Tibial nerve (tissue), 4 donors: ENCODE measurements at regions not wholly inside any gene's neighbourhood (a gene's known extent, or its start where the extent isn't known, plus 50 kb on each side); places are given as distances from the start of the nearest gene placed in this dataset.

Experiments used
- DNase-seq, 2 donors: peaks; one replicate each; pipeline ENCODE4 v3.0.0-alpha.2; 2019; ENCODE audit warnings: low spot score in 2 of 2
- H3K27ac ChIP-seq, 4 donors: fragments of 200-600 bp; sonication (generic) in 3 of 4; one replicate each; pipeline ENCODE4 v1.5.1; 2017 to 2019; ENCODE audit warnings: mild to moderate bottlenecking in 1 of 4
- H3K27me3 ChIP-seq, 2 donors: fragments of 200-600 bp; sonication (generic) in 1 of 2; one replicate each; pipeline versions ENCODE4 v1.5.1 to v1.6.0; 2017 to 2019
- H3K36me3 ChIP-seq, 3 donors: fragments of 200-600 bp; sonication (generic); one replicate each; pipeline ENCODE4 v1.5.1; 2018 to 2019
- H3K4me1 ChIP-seq, 4 donors: fragments of 200-600 bp; sonication (generic) in 3 of 4; one replicate each; pipeline ENCODE4 v1.5.1; 2017 to 2019
- H3K4me3 ChIP-seq, 4 donors: fragments of 200-600 bp; sonication (generic) in 3 of 4; one replicate each; pipeline ENCODE4 v1.5.1; 2017 to 2019; ENCODE audit warnings: mild to moderate bottlenecking in 1 of 4, moderate library complexity in 1 of 4
- H3K9me3 ChIP-seq, 4 donors: fragments of 200-600 bp; sonication (generic) in 3 of 4; one replicate each; pipeline ENCODE4 v1.5.1; 2017 to 2019
- CTCF ChIP-seq, 5 experiments: fragments of 200-600 bp in 3 of 5; fragments of 450-650 bp in 2 of 5; sonication (generic) in 3 of 5; IDR thresholded peaks; one replicate each; pipeline ENCODE4 v1.5.1; 2016 to 2019; ENCODE audit warnings: antibody characterized with exemption in 5 of 5, mild to moderate bottlenecking in 3 of 5, moderate library complexity in 2 of 5
- EP300 ChIP-seq, 2 donors: sonication (generic); formaldehyde crosslinking; IDR thresholded peaks; one replicate each; pipeline ENCODE4 v1.6.1; 2017; ENCODE audit warnings: antibody characterized with exemption in 2 of 2, mild to moderate bottlenecking in 1 of 2
- POLR2A ChIP-seq, 2 donors: fragments of 450-650 bp; IDR thresholded peaks; one replicate each; pipeline ENCODE4 v1.6.1; 2017; ENCODE audit warnings: antibody characterized with exemption in 2 of 2, mild to moderate bottlenecking in 2 of 2, moderate library complexity in 2 of 2
- WGBS, 2 donors: methylation state at CpG; one replicate each; pipeline ENCODE4 v1.1.5; 2018; 5-methylcytosine and 5-hydroxymethylcytosine counted together

- Histone ChIP-seq H3K27me3 (no peaks in the 10 kb centered on the region), H3K27ac (no peak overlapping the region), H3K4me1 (no peaks in the 10 kb centered on the region), H3K36me3 (no peaks in the 10 kb centered on the region), H3K9me3 (no peaks in the 10 kb centered on the region), H3K4me3 (no peak overlapping the region)
- no peak for TF ChIP-seq POLR2A (IDR thresholded peaks at IDR 0.05)
- TF ChIP-seq CTCF (IDR thresholded peaks at IDR 0.05) = no peak
- no peak for TF ChIP-seq EP300 (IDR thresholded peaks at IDR 0.05)
- 58 to 59% methylated on average over 3 of the region's 3 CpGs for WGBS, 2 donors
- no peak for DNase-seq
Measured at GRCh38 chr6:92634561-92634960, 784.8 kb downstream of the EPHA7 start.

- TF ChIP-seq POLR2A (IDR thresholded peaks at IDR 0.05) (no peak), CTCF (IDR thresholded peaks at IDR 0.05) (no peak), EP300 (IDR thresholded peaks at IDR 0.05) (no peak)
- Histone ChIP-seq H3K4me1 (no peaks in the 10 kb centered on the region), H3K9me3 (peaks cover 0 to 4% (median 0%) of the 10 kb centered on the region in 4 donors), H3K36me3 (no peaks in the 10 kb centered on the region), H3K4me3 (no peak overlapping the region), H3K27ac (no peak overlapping the region), H3K27me3 (no peaks in the 10 kb centered on the region)
- 92 to 100% methylated on average over 2 of the region's 2 CpGs for WGBS, 2 donors
- DNase-seq = no peak
Measured at GRCh38 chr6:92623431-92623830, 795.9 kb downstream of the EPHA7 start.

- no peaks in the 10 kb centered on the region for H3K36me3 ChIP-seq
- H3K4me1 ChIP-seq = no peaks in the 10 kb centered on the region
- H3K27me3 ChIP-seq = no peaks in the 10 kb centered on the region
- H3K4me3 ChIP-seq = no peak overlapping the region
- no peak for TF ChIP-seq POLR2A (IDR thresholded peaks at IDR 0.05)
- TF ChIP-seq EP300 (IDR thresholded peaks at IDR 0.05) = no peak
- TF ChIP-seq CTCF (IDR thresholded peaks at IDR 0.05) = no peak
- no peak overlapping the region for H3K27ac ChIP-seq
- DNase-seq = no peak
- H3K9me3 ChIP-seq = peaks cover 0 to 6% (median 0%) of the 10 kb centered on the region in 4 donors
- WGBS, 2 donors = 89 to 95% methylated on average over 3 of the region's 3 CpGs
Measured at GRCh38 chr6:92617721-92618120, 801.6 kb downstream of the EPHA7 start.

GRCh38 chr6:92608751-92609150 lies 810.6 kb downstream of the EPHA7 start:
- WGBS, 2 donors = 42 to 45% methylated on average over 5 of the region's 5 CpGs

GRCh38 chr6:92593201-92593600 lies 826.2 kb downstream of the EPHA7 start:
- Histone ChIP-seq H3K36me3 (no peaks in the 10 kb centered on the region), H3K9me3 (no peaks in the 10 kb centered on the region), H3K27me3 (no peaks in the 10 kb centered on the region), H3K27ac (no peak overlapping the region), H3K4me1 (no peaks in the 10 kb centered on the region), H3K4me3 (no peak overlapping the region)
- DNase-seq = no peak
- 83 to 88% methylated on average over 2 of the region's 2 CpGs for whole genome bisulfite sequencing, 2 donors
- TF ChIP-seq POLR2A (IDR thresholded peaks at IDR 0.05) = no peak
- TF ChIP-seq CTCF (IDR thresholded peaks at IDR 0.05) = no peak
- no peak for TF ChIP-seq EP300 (IDR thresholded peaks at IDR 0.05)

More at GRCh38 chr6:92608751-92609150, 810.6 kb downstream of the EPHA7 start:
- H3K27me3 ChIP-seq = no peaks in the 10 kb centered on the region
- TF ChIP-seq POLR2A (IDR thresholded peaks at IDR 0.05) = no peak
- no peak for TF ChIP-seq EP300 (IDR thresholded peaks at IDR 0.05)
- no peak for TF ChIP-seq CTCF (IDR thresholded peaks at IDR 0.05)
- no peaks in the 10 kb centered on the region for H3K36me3 ChIP-seq
- no peaks in the 10 kb centered on the region for H3K4me1 ChIP-seq
- H3K4me3 ChIP-seq = no peak overlapping the region
- H3K9me3 ChIP-seq = peaks cover 0 to 17% (median 0%) of the 10 kb centered on the region in 4 donors
- no peak overlapping the region for H3K27ac ChIP-seq
- DNase-seq = no peak
